IPS-18a (cell line): ENCODE measurements at regions not wholly inside any gene's neighbourhood (a gene's known extent, or its start where the extent isn't known, plus 50 kb on each side); places are given as distances from the start of the nearest gene placed in this dataset.

Source experiments
- H3K27ac ChIP-seq: one replicate; pipeline ENCODE4 v1.5.1; 2013; ENCODE audit warnings: low read length
- H3K27me3 ChIP-seq: one replicate; pipeline ENCODE4 v1.6.1; 2013; ENCODE audit warnings: mild to moderate bottlenecking, low read length; ENCODE audit not compliant: control insufficient read depth, insufficient read depth
- H3K36me3 ChIP-seq: one replicate; pipeline ENCODE4 v1.6.1; 2013; ENCODE audit warnings: low read depth, low read length; ENCODE audit not compliant: control insufficient read depth
- H3K4me1 ChIP-seq: one replicate; pipeline ENCODE4 v1.6.1; 2013; ENCODE audit warnings: low read depth, low read length; ENCODE audit not compliant: control insufficient read depth
- H3K4me3 ChIP-seq: one replicate; pipeline ENCODE4 v1.5.1; 2013; ENCODE audit warnings: low read length
- H3K9ac ChIP-seq: one replicate; pipeline ENCODE4 v1.6.1; 2013; ENCODE audit warnings: mild to moderate bottlenecking, low read length, moderate library complexity
- H3K9me3 ChIP-seq: one replicate; pipeline ENCODE4 v1.6.1; 2013; ENCODE audit warnings: low read depth, low read length; ENCODE audit not compliant: control insufficient read depth

DNA sequence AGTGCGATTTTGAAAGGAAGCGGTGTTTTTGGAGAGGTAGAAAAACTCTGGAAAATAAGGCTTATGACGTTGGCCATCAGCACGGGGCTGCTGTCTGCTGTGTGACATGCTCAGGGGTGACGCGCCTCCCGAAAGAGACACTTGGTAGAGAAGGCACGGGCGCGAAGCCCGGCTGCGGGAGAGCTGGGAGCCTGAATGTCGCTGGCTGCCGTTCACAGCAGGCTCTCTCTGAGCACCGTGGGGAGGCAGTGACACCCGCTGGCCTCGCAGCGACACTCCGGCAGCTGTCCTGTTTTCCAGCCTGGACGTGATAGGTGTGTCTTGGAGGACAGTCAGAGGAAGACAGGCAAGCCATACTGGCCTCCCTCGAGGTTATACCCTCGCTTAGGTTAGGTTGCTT lies 759.1 kb upstream of the RBFOX1 start:
- Histone ChIP-seq H3K27me3 (no peaks in the 10 kb centered on the region), H3K4me3 (no peak overlapping the region), H3K27ac (no peak overlapping the region), H3K9ac (no peak overlapping the region), H3K9me3 (no peaks in the 10 kb centered on the region), H3K4me1 (peaks cover 3% of the 10 kb centered on the region), H3K36me3 (no peaks in the 10 kb centered on the region)

DNA sequence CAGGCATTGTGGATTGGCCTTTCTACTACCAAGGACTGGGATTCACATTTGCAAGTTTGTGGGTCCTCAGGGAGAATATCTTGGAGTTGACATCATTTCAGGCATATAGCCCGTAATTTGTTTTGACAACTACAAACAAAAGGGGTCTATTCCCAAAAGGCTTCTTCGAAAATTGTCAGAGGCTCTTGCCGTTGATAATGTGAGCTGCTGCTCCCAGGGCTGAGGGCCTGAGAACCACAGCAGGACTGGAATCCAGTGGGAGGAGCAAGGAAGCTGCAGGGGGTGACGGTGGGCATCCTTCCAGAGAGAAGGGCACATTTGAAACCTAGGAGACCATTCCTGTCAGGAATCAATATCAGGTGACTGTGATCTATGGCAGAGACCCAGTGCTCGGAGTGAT lies 761.6 kb upstream of the RBFOX1 start:
- Histone ChIP-seq H3K9me3 (no peaks in the 10 kb centered on the region), H3K4me3 (no peak overlapping the region), H3K27me3 (no peaks in the 10 kb centered on the region), H3K9ac (no peak overlapping the region), H3K36me3 (no peaks in the 10 kb centered on the region), H3K27ac (no peak overlapping the region), H3K4me1 (peaks cover 3% of the 10 kb centered on the region)

GRCh38 chr16:6570530-6570929 lies 762.1 kb upstream of the RBFOX1 start:
- Histone ChIP-seq H3K27ac (no peak overlapping the region), H3K9me3 (no peaks in the 10 kb centered on the region), H3K27me3 (no peaks in the 10 kb centered on the region), H3K9ac (no peak overlapping the region), H3K4me3 (no peak overlapping the region), H3K36me3 (no peaks in the 10 kb centered on the region), H3K4me1 (peaks cover 3% of the 10 kb centered on the region)

- H3K4me1 ChIP-seq = peaks cover 29% of the 10 kb centered on the region
- no peak overlapping the region for H3K9ac ChIP-seq
- no peaks in the 10 kb centered on the region for H3K36me3 ChIP-seq
- H3K27ac ChIP-seq = no peak overlapping the region
- no peaks in the 10 kb centered on the region for H3K9me3 ChIP-seq
- no peak overlapping the region for H3K4me3 ChIP-seq
- no peaks in the 10 kb centered on the region for H3K27me3 ChIP-seq
Measured at GRCh38 chr16:6562986-6563385, 769.7 kb upstream of the RBFOX1 start.

- no peaks in the 10 kb centered on the region for H3K36me3 ChIP-seq
- H3K4me1 ChIP-seq = peaks cover 38% of the 10 kb centered on the region
- H3K4me3 ChIP-seq = no peak overlapping the region
- H3K9ac ChIP-seq = no peak overlapping the region
- no peak overlapping the region for H3K27ac ChIP-seq
- no peaks in the 10 kb centered on the region for H3K27me3 ChIP-seq
- H3K9me3 ChIP-seq = no peaks in the 10 kb centered on the region
Measured at GRCh38 chr16:6560306-6561100, 772.1 kb upstream of the RBFOX1 start.

DNA sequence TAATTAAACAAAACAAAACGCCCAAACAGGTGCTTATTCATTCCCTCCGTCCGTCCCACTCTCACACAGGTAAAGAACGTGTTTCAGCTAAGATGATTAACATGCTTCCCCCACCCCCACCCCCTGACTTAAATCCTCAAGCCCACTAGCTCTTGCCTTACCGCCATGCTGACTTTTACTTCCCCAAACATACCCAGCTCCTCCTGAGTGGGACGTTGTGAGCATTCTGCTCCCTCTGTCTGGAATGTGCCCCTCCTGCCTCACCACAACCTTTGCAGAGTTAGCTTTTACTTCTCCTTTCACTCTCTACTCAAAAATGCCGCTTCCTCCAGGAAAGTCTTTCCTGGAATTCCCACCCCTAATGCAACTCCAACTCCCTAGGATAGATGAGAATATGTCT lies 774.0 kb upstream of the RBFOX1 start:
- Histone ChIP-seq H3K9me3 (no peaks in the 10 kb centered on the region), H3K4me3 (peak overlapping the region; percentile 34), H3K27ac (peak overlapping the region; percentile 84), H3K9ac (peak overlapping the region; percentile 21), H3K27me3 (no peaks in the 10 kb centered on the region), H3K36me3 (no peaks in the 10 kb centered on the region), H3K4me1 (peaks cover 42% of the 10 kb centered on the region)

- no peaks in the 10 kb centered on the region for H3K27me3 ChIP-seq
- H3K4me3 ChIP-seq = peak overlapping the region; percentile 34
- H3K4me1 ChIP-seq = peaks cover 42% of the 10 kb centered on the region
- no peaks in the 10 kb centered on the region for H3K9me3 ChIP-seq
- no peaks in the 10 kb centered on the region for H3K36me3 ChIP-seq
- H3K27ac ChIP-seq = peak overlapping the region; percentile 84
- peak overlapping the region; percentile 45 for H3K9ac ChIP-seq
Measured at GRCh38 chr16:6558126-6558525, 774.5 kb upstream of the RBFOX1 start.

- Histone ChIP-seq H3K4me1 (peaks cover 42% of the 10 kb centered on the region), H3K9ac (peak overlapping the region; percentile 45), H3K4me3 (peak overlapping the region; percentile 34), H3K27ac (no peak overlapping the region), H3K9me3 (no peaks in the 10 kb centered on the region), H3K27me3 (no peaks in the 10 kb centered on the region), H3K36me3 (no peaks in the 10 kb centered on the region)
Measured at GRCh38 chr16:6557353-6558023, 775.2 kb upstream of the RBFOX1 start.

DNA sequence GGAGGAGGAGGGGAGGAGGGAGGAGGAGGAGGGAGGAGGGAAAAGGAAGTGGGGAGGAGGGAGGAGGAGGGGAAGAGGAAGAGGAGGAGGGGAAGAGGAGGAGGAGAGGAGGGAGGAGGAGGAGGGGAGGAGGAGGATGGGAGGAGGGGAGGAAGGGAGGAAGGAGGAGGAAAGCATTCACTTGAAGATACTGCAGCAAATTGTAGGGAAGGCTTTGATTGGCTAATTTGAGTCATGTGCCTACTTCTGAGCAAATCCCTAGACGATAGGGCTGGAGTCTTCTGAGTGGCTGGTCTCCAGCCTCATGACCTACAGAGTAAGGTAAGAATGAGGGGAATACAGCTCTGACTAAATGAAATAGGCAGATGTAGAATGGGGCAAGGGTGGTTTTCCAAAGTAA lies 783.2 kb upstream of the RBFOX1 start:
- no peaks in the 10 kb centered on the region for H3K27me3 ChIP-seq
- H3K27ac ChIP-seq = no peak overlapping the region
- no peaks in the 10 kb centered on the region for H3K36me3 ChIP-seq
- peaks cover 4% of the 10 kb centered on the region for H3K4me1 ChIP-seq
- H3K4me3 ChIP-seq = no peak overlapping the region
- H3K9me3 ChIP-seq = no peaks in the 10 kb centered on the region
- H3K9ac ChIP-seq = no peak overlapping the region

- Histone ChIP-seq H3K27ac (no peak overlapping the region), H3K9ac (no peak overlapping the region), H3K4me1 (no peaks in the 10 kb centered on the region), H3K27me3 (no peaks in the 10 kb centered on the region), H3K4me3 (no peak overlapping the region), H3K9me3 (no peaks in the 10 kb centered on the region), H3K36me3 (no peaks in the 10 kb centered on the region)
Measured at GRCh38 chr16:6548507-6548906, 784.1 kb upstream of the RBFOX1 start.

GRCh38 chr16:6547131-6547530 lies 785.5 kb upstream of the RBFOX1 start:
- Histone ChIP-seq H3K4me3 (no peak overlapping the region), H3K9me3 (no peaks in the 10 kb centered on the region), H3K36me3 (no peaks in the 10 kb centered on the region), H3K27me3 (no peaks in the 10 kb centered on the region), H3K27ac (no peak overlapping the region), H3K9ac (no peak overlapping the region), H3K4me1 (no peaks in the 10 kb centered on the region)

DNA sequence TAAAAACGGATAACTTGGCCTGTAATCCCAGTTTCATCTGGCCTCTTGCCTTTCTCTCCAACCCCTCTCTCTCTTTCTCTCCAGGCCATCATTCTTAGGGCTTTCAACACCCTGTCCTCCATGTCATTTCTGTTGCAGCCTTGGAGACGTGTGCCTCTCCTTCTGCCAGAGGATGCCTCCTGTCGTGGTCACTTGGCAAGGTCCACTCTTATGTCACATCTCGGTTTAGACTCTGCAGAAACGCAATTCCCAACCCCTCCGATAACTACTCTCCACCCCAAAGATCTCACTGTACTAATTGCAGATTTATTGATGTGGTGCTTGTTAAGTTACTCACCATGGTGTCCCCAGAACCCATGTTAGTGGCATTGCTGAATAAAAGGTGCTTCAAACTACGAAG lies 787.3 kb upstream of the RBFOX1 start:
- no peak overlapping the region for H3K27ac ChIP-seq
- no peaks in the 10 kb centered on the region for H3K4me1 ChIP-seq
- no peaks in the 10 kb centered on the region for H3K36me3 ChIP-seq
- no peaks in the 10 kb centered on the region for H3K27me3 ChIP-seq
- H3K9ac ChIP-seq = no peak overlapping the region
- no peak overlapping the region for H3K4me3 ChIP-seq
- no peaks in the 10 kb centered on the region for H3K9me3 ChIP-seq
